ENCODE measurements at regions not wholly inside any gene's neighbourhood (a gene's known extent, or its start where the extent isn't known, plus 50 kb on each side); places are given as distances from the start of the nearest gene placed in this dataset.

GRCh38 chr5:58156361-58156760, 303.5 kb downstream of the PLK2 start:
- H3K27ac ChIP-seq (ENCODE audit: low read depth, low read length), result no peak overlapping the region
- no peak overlapping the region for H2BK15ac ChIP-seq (ENCODE audit: low read length)
- H3K14ac ChIP-seq (ENCODE audit: insufficient read length), result no peak overlapping the region
- H3K27me3 ChIP-seq (replicated peaks in 1 of 4; ENCODE audit: control insufficient read depth in 3 of 4, extremely low read depth in 1 of 4, insufficient read depth in 3 of 4, low read length in 3 of 4), result no peaks in the 10 kb centered on the region
- no peaks in the 10 kb centered on the region for H3K23me2 ChIP-seq (ENCODE audit: low read depth, low read length)
- CTCF ChIA-PET (ENCODE audit: partially characterized antibody), result interaction anchor here (0.8 to 1.4 kb wide), 2 partner anchors 342 to 377 kb away, joined by 3 read pairs; no protein-coding TSS in a partner anchor
- H3K4me1 ChIP-seq (replicated peaks in 1 of 4; ENCODE audit: control insufficient read depth in 3 of 4, insufficient read depth in 4 of 4, low read length in 3 of 4), result no peaks in the 10 kb centered on the region
- DNase-seq (ENCODE audit: low read depth in 1 of 2, low spot score in 2 of 2) (no peak), FAIRE-seq (no peak)
- H3K9me3 ChIP-seq (ENCODE audit: insufficient read depth in 2 of 2, low read depth in 1 of 2, low read length in 1 of 2), result no peaks in the 10 kb centered on the region
- H4K8ac ChIP-seq (ENCODE audit: extremely low read depth, insufficient read depth, low read length), result no peak overlapping the region
- H2BK120ac ChIP-seq (replicated peaks; ENCODE audit: low read depth, low read length), result no peak overlapping the region
- H3K4me2 ChIP-seq (ENCODE audit: insufficient read depth in 1 of 2, low read depth in 2 of 2, low read length in 2 of 2), result no peak overlapping the region
- H2BK12ac ChIP-seq (ENCODE audit: low read depth, low read length), result no peak overlapping the region
- no peaks in the 10 kb centered on the region for H3K79me1 ChIP-seq (ENCODE audit: low read depth, low read length)
- no peak overlapping the region for H3K18ac ChIP-seq (ENCODE audit: extremely low read depth, low read length)
- H3K56ac ChIP-seq (replicated peaks; ENCODE audit: insufficient read length, low read depth, low read length), result no peak overlapping the region
- H2BK20ac ChIP-seq (ENCODE audit: low read length), result no peak overlapping the region
- H4K5ac ChIP-seq (ENCODE audit: insufficient read length, low read depth, low read length), result no peak overlapping the region
- no peak overlapping the region for H3K23ac ChIP-seq (ENCODE audit: insufficient read length)
- H4K20me1 ChIP-seq (replicated peaks in 1 of 2; ENCODE audit: control insufficient read depth in 1 of 2, insufficient read depth in 2 of 2, low read length in 2 of 2), result no peaks in the 10 kb centered on the region
- TF ChIP-seq CEBPB (IDR thresholded peaks at IDR 0.05; ENCODE audit: low read depth, low read length), result no peak
- TF ChIP-seq RBBP5 (IDR thresholded peaks at IDR 0.05; ENCODE audit: borderline replicate concordance, low read depth, low read length), result no peak
- no peak for TF ChIP-seq CREB1 (IDR thresholded peaks at IDR 0.05)
- no peak for TF ChIP-seq CHD2 (IDR thresholded peaks at IDR 0.05; ENCODE audit: low read length)
- TF ChIP-seq SRF (IDR thresholded peaks at IDR 0.05; ENCODE audit: low read depth, low read length), result no peak
- TF ChIP-seq JUN (IDR thresholded peaks at IDR 0.05; ENCODE audit: low read depth, low read length), result no peak
- no peak for TF ChIP-seq CTBP2 (IDR thresholded peaks at IDR 0.05; ENCODE audit: borderline replicate concordance, insufficient read depth, insufficient read length, low read length)
- TF ChIP-seq HDAC2 (IDR thresholded peaks at IDR 0.05; ENCODE audit: borderline replicate concordance in 1 of 2, low read depth in 2 of 2, low read length in 2 of 2), result no peak
- no peak for TF ChIP-seq CBX8 (IDR thresholded peaks at IDR 0.05; ENCODE audit: borderline replicate concordance, low read depth, low read length)
- no peak for TF ChIP-seq TEAD4 (IDR thresholded peaks at IDR 0.05; ENCODE audit: low read depth, low read length)
- TF ChIP-seq GABPA (IDR thresholded peaks at IDR 0.05; ENCODE audit: borderline replicate concordance, insufficient read depth, low read length), result no peak
- TF ChIP-seq GTF2F1 (IDR thresholded peaks at IDR 0.05; ENCODE audit: borderline replicate concordance, low read depth, low read length), result no peak
- no peak for TF ChIP-seq BRCA1 (IDR thresholded peaks at IDR 0.05; ENCODE audit: low read depth, low read length)
- no peak for TF ChIP-seq RFX5 (IDR thresholded peaks at IDR 0.05; ENCODE audit: borderline replicate concordance, low read depth, low read length)
- no peak for TF ChIP-seq SUZ12 (IDR thresholded peaks at IDR 0.05; ENCODE audit: low read length)
- no peak overlapping the region for H4K91ac ChIP-seq (replicated peaks; ENCODE audit: insufficient read length, low read length)
- no peak overlapping the region for H2AFZ ChIP-seq (ENCODE audit: low read length)
- no peak overlapping the region for H2AK5ac ChIP-seq (ENCODE audit: low read depth, low read length)
- no peak overlapping the region for H2BK5ac ChIP-seq (ENCODE audit: low read depth, low read length)
- POLR2A ChIA-PET (ENCODE audit: partially characterized antibody), result no interaction called here
- no peak overlapping the region for H3K9ac ChIP-seq (replicated peaks in 1 of 4; ENCODE audit: extremely low read depth in 1 of 4, low read depth in 3 of 4, low read length in 3 of 4)
- H3K4ac ChIP-seq (replicated peaks; ENCODE audit: insufficient read length, low read depth, low read length), result no peak overlapping the region
- no peaks in the 10 kb centered on the region for H3K79me2 ChIP-seq (ENCODE audit: control insufficient read depth in 1 of 2, insufficient read depth in 2 of 2, low read length in 2 of 2)
- H3K36me3 ChIP-seq (ENCODE audit: control insufficient read depth in 2 of 4, insufficient read depth in 4 of 4, low read length in 3 of 4), result no peaks in the 10 kb centered on the region
- 95% methylated on average over 6 of the region's 6 CpGs; no CpG with 5 or more reads in 1 of the 2 experiments for WGBS, 2 experiments (ENCODE audit: extremely low coverage in 1 of 2, insufficient coverage in 1 of 2, insufficient read length in 1 of 2, insufficient replicate concordance in 2 of 2, low coverage in 1 of 2, low lambda C conversion rate in 2 of 2, missing lambda C conversion rate in 1 of 2)
- H3K4me3 ChIP-seq (ENCODE audit: extremely low read depth in 1 of 4, insufficient read depth in 2 of 4, low read depth in 3 of 4, low read length in 4 of 4), result no peak overlapping the region

Data from H1 (cell line).